H9 (cell line): ENCODE measurements at regions not wholly inside any gene's neighbourhood (a gene's known extent, or its start where the extent isn't known, plus 50 kb on each side); places are given as distances from the start of the nearest gene placed in this dataset.
"Not testable (repeated sequence)": the region's sequence is repeated elsewhere in the genome, so short reads cannot be mapped to it uniquely, and the experiment has no call there.

Source experiments
- DNase-seq: peaks from one replicate; pipeline ENCODE4 v3.0.0-alpha.2; 2017
- H2AFZ ChIP-seq: one replicate; pipeline ENCODE4 v1.6.1; 2013; ENCODE audit warnings: mild to moderate bottlenecking, low read length, control low read depth, moderate library complexity
- H2AK5ac ChIP-seq: 2 replicates; pipeline ENCODE4 v1.6.1; 2013; ENCODE audit warnings: low read length, control low read depth, mixed read lengths; ENCODE audit not compliant: insufficient read length
- H2BK120ac ChIP-seq: one replicate; pipeline ENCODE4 v1.6.1; 2013; ENCODE audit warnings: low read depth, mild to moderate bottlenecking, low read length, control low read depth, inconsistent platforms; ENCODE audit not compliant: poor library complexity, severe bottlenecking
- H2BK12ac ChIP-seq: 2 replicates; pipeline ENCODE4 v1.6.1; 2013; ENCODE audit warnings: low read length, control low read depth, mixed read lengths, low read depth; ENCODE audit not compliant: insufficient read length
- H2BK15ac ChIP-seq: 2 replicates; pipeline ENCODE4 v1.6.1; 2013; ENCODE audit warnings: low read depth, low read length, control low read depth
- H2BK20ac ChIP-seq: one replicate; pipeline ENCODE4 v1.6.1; 2013; ENCODE audit warnings: low read depth, mild to moderate bottlenecking, low read length, control low read depth, inconsistent platforms; ENCODE audit not compliant: poor library complexity, severe bottlenecking
- H2BK5ac ChIP-seq: 2 replicates; pipeline ENCODE4 v1.6.1; 2013; ENCODE audit warnings: low read length, control low read depth, mixed read lengths; ENCODE audit not compliant: insufficient read length
- H3K14ac ChIP-seq: 2 replicates; pipeline ENCODE4 v1.6.1; 2013; ENCODE audit warnings: low read length, control low read depth; ENCODE audit not compliant: insufficient read depth
- H3K18ac ChIP-seq: 2 replicates; pipeline ENCODE4 v1.6.1; 2013; ENCODE audit warnings: low read depth, mild to moderate bottlenecking, mixed read lengths, low read length, control low read depth; ENCODE audit not compliant: insufficient read length
- H3K23ac ChIP-seq: 2 replicates; pipeline ENCODE4 v1.6.1; 2013; ENCODE audit warnings: low read length, control low read depth, mixed read lengths, low read depth; ENCODE audit not compliant: insufficient read length
- H3K23me2 ChIP-seq: 2 replicates; pipeline ENCODE4 v1.6.1; 2013; ENCODE audit warnings: low read depth, mild to moderate bottlenecking, mixed read lengths, low read length, control low read depth; ENCODE audit not compliant: insufficient read length, poor library complexity, severe bottlenecking
- H3K27ac ChIP-seq: 2 replicates; pipeline ENCODE4 v1.5.1; 2013; ENCODE audit warnings: low read length, control low read depth, mixed read lengths, low read depth; ENCODE audit not compliant: insufficient read length
- H3K27me3 ChIP-seq: 2 replicates; pipeline ENCODE4 v1.6.1; 2013; ENCODE audit warnings: low read length, control low read depth, inconsistent platforms; ENCODE audit not compliant: insufficient read depth
- H3K4ac ChIP-seq: 2 replicates; pipeline ENCODE4 v1.6.1; 2013; ENCODE audit warnings: low read depth, mild to moderate bottlenecking, control low read depth, inconsistent platforms, low read length, moderate library complexity
- H3K4me1 ChIP-seq: 2 replicates; pipeline ENCODE4 v1.6.1; 2013; ENCODE audit warnings: low read length, control low read depth, inconsistent platforms; ENCODE audit not compliant: insufficient read depth
- H3K4me2 ChIP-seq: 2 replicates; pipeline ENCODE4 v1.6.1; 2013; ENCODE audit warnings: low read length, control low read depth, mixed read lengths; ENCODE audit not compliant: insufficient read length, insufficient read depth
- H3K56ac ChIP-seq: 2 replicates; pipeline ENCODE4 v1.6.1; 2013; ENCODE audit warnings: low read depth, mild to moderate bottlenecking, mixed read lengths, low read length, control low read depth; ENCODE audit not compliant: insufficient read length
- H3K79me1 ChIP-seq: 2 replicates; pipeline ENCODE4 v1.6.1; 2013; ENCODE audit warnings: low read depth, mild to moderate bottlenecking, moderate library complexity, low read length, control low read depth, inconsistent platforms; ENCODE audit not compliant: insufficient read depth, poor library complexity, severe bottlenecking
- H3K79me2 ChIP-seq: 2 replicates; pipeline ENCODE4 v1.6.1; 2013; ENCODE audit warnings: low read length, control low read depth, inconsistent platforms; ENCODE audit not compliant: insufficient read depth
- H3K9ac ChIP-seq: 2 replicates; pipeline ENCODE4 v1.6.1; 2013; ENCODE audit warnings: low read length, control low read depth, mixed read lengths; ENCODE audit not compliant: insufficient read length; ENCODE audit errors: extremely low read depth
- H3K9me3 ChIP-seq: one replicate; pipeline ENCODE4 v1.6.1; 2013; ENCODE audit warnings: low read depth, low read length, inconsistent platforms; ENCODE audit not compliant: control insufficient read depth
- H3T11ph ChIP-seq: one replicate; pipeline ENCODE4 v1.6.1; 2013; ENCODE audit warnings: mild to moderate bottlenecking, low read length, control low read depth, inconsistent platforms
- H4K20me1 ChIP-seq: one replicate; pipeline ENCODE4 v1.6.1; 2013; ENCODE audit not compliant: control insufficient read depth, insufficient read length, insufficient read depth
- H4K5ac ChIP-seq: 2 replicates; pipeline ENCODE4 v1.6.1; 2013; ENCODE audit warnings: low read depth, mild to moderate bottlenecking, mixed read lengths, low read length, control low read depth; ENCODE audit not compliant: insufficient read length
- H4K8ac ChIP-seq: replicated peaks from 2 replicates; pipeline ENCODE4 v1.6.1; 2013; ENCODE audit warnings: low read length, control low read depth, mixed read lengths, low read depth; ENCODE audit not compliant: insufficient read length
- H4K91ac ChIP-seq: 2 replicates; pipeline ENCODE4 v1.6.1; 2013; ENCODE audit warnings: low read depth, mild to moderate bottlenecking, moderate library complexity, mixed read lengths, low read length, control low read depth; ENCODE audit not compliant: insufficient read length
- H3K27ac Mint-ChIP-seq, 3 experiments: 2 replicates in 2 of 3; 3 replicates in 1 of 3; pipeline ENCODE4 v1.8.0; 2020 to 2021; ENCODE audit warnings: mixed read lengths in 3 of 3, mild to moderate bottlenecking in 1 of 3, moderate library complexity in 1 of 3
- H3K27me3 Mint-ChIP-seq: 2 replicates; pipeline ENCODE4 v1.8.0; 2021; ENCODE audit warnings: low read depth, mild to moderate bottlenecking, moderate library complexity, mixed read lengths
- H3K36me3 Mint-ChIP-seq, 3 experiments: 2 replicates in 2 of 3; 3 replicates in 1 of 3; pipeline ENCODE4 v1.8.0; 2020 to 2021; ENCODE audit warnings: low read depth in 3 of 3, mixed read lengths in 3 of 3; ENCODE audit not compliant: insufficient read depth in 1 of 3
- H3K4me1 Mint-ChIP-seq, 2 experiments: 2 replicates each; pipeline ENCODE4 v1.8.0; 2020; ENCODE audit warnings: mixed read lengths in 2 of 2
- H3K4me3 Mint-ChIP-seq, 2 experiments: 2 replicates in 1 of 2; 3 replicates in 1 of 2; pipeline ENCODE4 v1.8.0; 2020 to 2021; ENCODE audit warnings: mild to moderate bottlenecking in 2 of 2, mixed read lengths in 2 of 2, moderate library complexity in 1 of 2
- H3K9me3 Mint-ChIP-seq, 2 experiments: 2 replicates in 1 of 2; 3 replicates in 1 of 2; pipeline ENCODE4 v1.8.0; 2020; ENCODE audit warnings: mild to moderate bottlenecking in 2 of 2, mixed read lengths in 2 of 2, moderate library complexity in 1 of 2
- WGBS: extraction: QIAGEN DNeasy Blood & Tissue Kit; methylation state at CpG from one replicate; pipeline ENCODE4 v1.1.7; 2013; ENCODE audit warnings: missing lambda C conversion rate, low lambda C conversion rate, mixed read lengths; ENCODE audit not compliant: insufficient read length; ENCODE audit errors: extremely low coverage; 5-methylcytosine and 5-hydroxymethylcytosine counted together
- TF ChIP-seq, protein P1 (sequence below): fragments of 200-600 bp; sonication (generic); conservative IDR thresholded peaks from 3 replicates; pipeline ENCODE4 v1.8.0; 2021; ENCODE audit warnings: antibody characterized with exemption, mild to moderate bottlenecking

DNA sequence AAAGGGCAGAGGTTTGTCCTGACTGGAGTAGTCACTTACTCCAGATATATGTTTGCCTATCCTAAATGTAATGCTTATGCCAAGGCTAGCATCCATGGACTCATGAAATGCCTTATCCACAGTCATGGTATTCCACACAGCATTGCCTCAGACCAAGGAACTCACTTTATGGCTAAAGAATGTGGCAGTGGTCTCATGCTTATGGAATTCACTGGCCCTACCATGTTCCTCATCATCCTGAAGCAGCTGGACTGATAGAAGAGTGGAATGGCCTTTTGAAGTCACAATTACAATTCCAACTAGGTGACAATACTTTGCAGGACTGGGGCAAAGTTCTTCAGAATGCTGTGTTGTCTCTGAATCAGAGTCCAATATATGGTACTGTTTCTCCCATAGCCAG, 1014.8 kb downstream of the RAPGEF2 start:
- Histone ChIP-seq H2AFZ (no peak overlapping the region), H2BK5ac (no peak overlapping the region), H3K14ac (no peak overlapping the region), H4K5ac (no peak overlapping the region), H2AK5ac (no peak overlapping the region), H3K4me2 (no peak overlapping the region), H2BK20ac (no peak overlapping the region), H3K18ac (no peak overlapping the region), H4K20me1 (no peaks in the 10 kb centered on the region), H3K4ac (no peak overlapping the region), H2BK15ac (no peak overlapping the region), H3K23me2 (no peaks in the 10 kb centered on the region), H3T11ph (no peak overlapping the region), H3K79me2 (no peaks in the 10 kb centered on the region), H3K27me3 (no peaks in the 10 kb centered on the region), H3K9me3 (no peaks in the 10 kb centered on the region), H4K91ac (no peak overlapping the region), H4K8ac (no peak overlapping the region), H3K56ac (no peak overlapping the region), H3K23ac (no peak overlapping the region), H2BK120ac (no peak overlapping the region), H3K27ac (no peak overlapping the region), H3K9ac (no peak overlapping the region), H3K4me1 (no peaks in the 10 kb centered on the region), H2BK12ac (no peak overlapping the region), H3K79me1 (no peaks in the 10 kb centered on the region)
- no peak overlapping the region for H3K27ac Mint-ChIP-seq
- peaks cover 12 to 20% (median 13%) of the 10 kb centered on the region in 3 experiments for H3K36me3 Mint-ChIP-seq
- TF ChIP-seq, protein P1, sequence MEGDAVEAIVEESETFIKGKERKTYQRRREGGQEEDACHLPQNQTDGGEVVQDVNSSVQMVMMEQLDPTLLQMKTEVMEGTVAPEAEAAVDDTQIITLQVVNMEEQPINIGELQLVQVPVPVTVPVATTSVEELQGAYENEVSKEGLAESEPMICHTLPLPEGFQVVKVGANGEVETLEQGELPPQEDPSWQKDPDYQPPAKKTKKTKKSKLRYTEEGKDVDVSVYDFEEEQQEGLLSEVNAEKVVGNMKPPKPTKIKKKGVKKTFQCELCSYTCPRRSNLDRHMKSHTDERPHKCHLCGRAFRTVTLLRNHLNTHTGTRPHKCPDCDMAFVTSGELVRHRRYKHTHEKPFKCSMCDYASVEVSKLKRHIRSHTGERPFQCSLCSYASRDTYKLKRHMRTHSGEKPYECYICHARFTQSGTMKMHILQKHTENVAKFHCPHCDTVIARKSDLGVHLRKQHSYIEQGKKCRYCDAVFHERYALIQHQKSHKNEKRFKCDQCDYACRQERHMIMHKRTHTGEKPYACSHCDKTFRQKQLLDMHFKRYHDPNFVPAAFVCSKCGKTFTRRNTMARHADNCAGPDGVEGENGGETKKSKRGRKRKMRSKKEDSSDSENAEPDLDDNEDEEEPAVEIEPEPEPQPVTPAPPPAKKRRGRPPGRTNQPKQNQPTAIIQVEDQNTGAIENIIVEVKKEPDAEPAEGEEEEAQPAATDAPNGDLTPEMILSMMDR = no peak
- DNase-seq = no peak
- no peaks in the 10 kb centered on the region for H3K4me1 Mint-ChIP-seq
- no peaks in the 10 kb centered on the region for H3K27me3 Mint-ChIP-seq
- H3K9me3 Mint-ChIP-seq = peaks cover 17 to 24% of the 10 kb centered on the region in 2 experiments
- no peak overlapping the region for H3K4me3 Mint-ChIP-seq

DNA sequence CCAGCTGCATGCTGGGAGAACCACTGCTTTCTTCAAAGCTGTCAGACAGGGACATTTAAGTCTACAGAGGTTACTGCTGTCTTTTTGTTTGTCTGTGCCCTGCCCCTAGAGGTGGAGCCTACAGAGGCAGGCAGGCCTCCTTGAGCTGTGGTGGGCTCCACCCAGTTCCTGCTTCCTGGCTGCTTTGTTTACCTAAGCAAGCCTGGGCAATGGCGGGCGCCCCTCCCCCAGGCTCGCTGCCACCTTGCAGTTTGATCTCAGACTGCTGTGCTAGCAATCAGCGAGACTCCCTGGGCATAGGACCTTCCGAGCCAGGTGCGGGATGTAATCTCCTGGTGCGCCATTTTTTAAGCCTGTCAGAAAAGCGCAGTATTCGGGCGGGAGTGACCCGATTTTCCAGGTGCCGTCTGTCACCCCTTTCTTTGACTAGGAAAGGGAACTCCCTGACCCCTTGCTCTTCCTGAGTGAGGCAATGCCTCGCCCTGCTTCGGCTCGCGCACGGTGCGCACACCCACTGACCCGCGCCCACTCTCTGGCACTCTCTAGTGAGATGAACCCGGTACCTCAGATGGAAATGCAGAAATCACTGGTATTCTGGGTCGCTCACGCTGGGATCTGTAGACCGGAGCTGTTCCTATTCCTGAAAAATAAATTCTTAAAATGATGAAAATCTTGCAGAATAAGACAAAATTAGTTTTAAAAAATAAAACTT, 1022.9 kb downstream of the RAPGEF2 start:
- not testable (repeated sequence) for H2BK12ac ChIP-seq, H3K9me3 Mint-ChIP-seq, H3K9me3 ChIP-seq, H2BK20ac ChIP-seq, H4K8ac ChIP-seq, H3K36me3 Mint-ChIP-seq, H4K20me1 ChIP-seq, H2AFZ ChIP-seq, H3K18ac ChIP-seq, H4K91ac ChIP-seq, H3K27ac ChIP-seq, H3K9ac ChIP-seq, H2BK5ac ChIP-seq, H3K4ac ChIP-seq, H3T11ph ChIP-seq, H3K27me3 ChIP-seq, H2BK15ac ChIP-seq, H3K23ac ChIP-seq, H4K5ac ChIP-seq, H3K27me3 Mint-ChIP-seq, H2BK120ac ChIP-seq, H3K4me2 ChIP-seq, H3K4me1 Mint-ChIP-seq, H3K14ac ChIP-seq, H2AK5ac ChIP-seq, H3K79me1 ChIP-seq, H3K56ac ChIP-seq, H3K23me2 ChIP-seq, H3K79me2 ChIP-seq, H3K4me1 ChIP-seq
- H3K4me3 Mint-ChIP-seq = peak overlapping the region in 1 of 2 experiments; percentile 42; a peak in 1 of 5 replicates
- peak; percentile 31 for DNase-seq
- peak overlapping the region in 1 of 3 experiments; percentile 83; a peak in 1 of 7 replicates for H3K27ac Mint-ChIP-seq
- no CpG with 5 or more reads among the region's 24 CpGs for WGBS
